ENCODE measurements at regions not wholly inside any gene's neighbourhood (a gene's known extent, or its start where the extent isn't known, plus 50 kb on each side); places are given as distances from the start of the nearest gene placed in this dataset.

- no TSS peak for BruUV-seq (replicated peaks)
- Histone ChIP-seq H3K27ac (ENCODE audit: low read length) (no peak overlapping the region), H3K4me1 (ENCODE audit: control insufficient read depth, insufficient read depth, low read length) (no peaks in the 10 kb centered on the region), H3K9me3 (ENCODE audit: control insufficient read depth, insufficient read depth, low read depth, low read length) (no peaks in the 10 kb centered on the region), H3K27me3 (ENCODE audit: control insufficient read depth, insufficient read depth, low read length) (no peaks in the 10 kb centered on the region), H3K4me3 (ENCODE audit: low read depth in 2 of 2, low read length in 2 of 2) (no peak overlapping the region), H3K36me3 (ENCODE audit: control insufficient read depth, insufficient read depth, low read length) (no peaks in the 10 kb centered on the region)
- in situ Hi-C loops (cut with HindIII; ENCODE audit: low pct_unique_long_range_greater_than_20kb, low sequenced_read_pairs) = no loop called here
- ATAC-seq (no peak), DNase-seq (ENCODE audit: low read depth, low spot score) (no peak)
- CTCF ChIA-PET = no interaction called here
- intact Hi-C loops (cut with micrococcal nuclease; ENCODE audit: unreplicated experiment) = no loop called here
- TF ChIP-seq REST (IDR thresholded peaks at IDR 0.05; ENCODE audit: insufficient read depth in 1 of 2, low read depth in 2 of 2, low read length in 1 of 2) (no peak), POLR2AphosphoS5 (IDR thresholded peaks at IDR 0.05; ENCODE audit: low read depth, low read length) (no peak), TCF7L2 (IDR thresholded peaks at IDR 0.05; ENCODE audit: low read depth, low read length) (no peak), SIN3A (IDR thresholded peaks at IDR 0.05; ENCODE audit: borderline replicate concordance, insufficient read depth, low read depth, low read length) (no peak)
- TF ChIP-seq, protein P1, sequence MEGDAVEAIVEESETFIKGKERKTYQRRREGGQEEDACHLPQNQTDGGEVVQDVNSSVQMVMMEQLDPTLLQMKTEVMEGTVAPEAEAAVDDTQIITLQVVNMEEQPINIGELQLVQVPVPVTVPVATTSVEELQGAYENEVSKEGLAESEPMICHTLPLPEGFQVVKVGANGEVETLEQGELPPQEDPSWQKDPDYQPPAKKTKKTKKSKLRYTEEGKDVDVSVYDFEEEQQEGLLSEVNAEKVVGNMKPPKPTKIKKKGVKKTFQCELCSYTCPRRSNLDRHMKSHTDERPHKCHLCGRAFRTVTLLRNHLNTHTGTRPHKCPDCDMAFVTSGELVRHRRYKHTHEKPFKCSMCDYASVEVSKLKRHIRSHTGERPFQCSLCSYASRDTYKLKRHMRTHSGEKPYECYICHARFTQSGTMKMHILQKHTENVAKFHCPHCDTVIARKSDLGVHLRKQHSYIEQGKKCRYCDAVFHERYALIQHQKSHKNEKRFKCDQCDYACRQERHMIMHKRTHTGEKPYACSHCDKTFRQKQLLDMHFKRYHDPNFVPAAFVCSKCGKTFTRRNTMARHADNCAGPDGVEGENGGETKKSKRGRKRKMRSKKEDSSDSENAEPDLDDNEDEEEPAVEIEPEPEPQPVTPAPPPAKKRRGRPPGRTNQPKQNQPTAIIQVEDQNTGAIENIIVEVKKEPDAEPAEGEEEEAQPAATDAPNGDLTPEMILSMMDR (IDR thresholded peaks at IDR 0.05) = no peak
- POLR2A ChIA-PET = no interaction called here
Observed at GRCh38 chr5:89850513-89850865, 559.1 kb downstream of the CETN3 start.

- Histone ChIP-seq H3K27me3 (ENCODE audit: control insufficient read depth, insufficient read depth, low read length) (no peaks in the 10 kb centered on the region), H3K4me3 (ENCODE audit: low read depth in 2 of 2, low read length in 2 of 2) (no peak overlapping the region), H3K27ac (ENCODE audit: low read length) (no peak overlapping the region), H3K9me3 (ENCODE audit: control insufficient read depth, insufficient read depth, low read depth, low read length) (no peaks in the 10 kb centered on the region), H3K36me3 (ENCODE audit: control insufficient read depth, insufficient read depth, low read length) (no peaks in the 10 kb centered on the region), H3K4me1 (ENCODE audit: control insufficient read depth, insufficient read depth, low read length) (no peaks in the 10 kb centered on the region)
- POLR2A ChIA-PET = no interaction called here
- ATAC-seq (no peak), DNase-seq (ENCODE audit: low read depth, low spot score) (no peak)
- in situ Hi-C loops (cut with HindIII; ENCODE audit: low pct_unique_long_range_greater_than_20kb, low sequenced_read_pairs) (no loop called here), intact Hi-C loops (cut with micrococcal nuclease; ENCODE audit: unreplicated experiment) (no loop called here)
- TF ChIP-seq SIN3A (IDR thresholded peaks at IDR 0.05; ENCODE audit: borderline replicate concordance, insufficient read depth, low read depth, low read length) (no peak), REST (IDR thresholded peaks at IDR 0.05; ENCODE audit: insufficient read depth in 1 of 2, low read depth in 2 of 2, low read length in 1 of 2) (no peak), TCF7L2 (IDR thresholded peaks at IDR 0.05; ENCODE audit: low read depth, low read length) (no peak), POLR2AphosphoS5 (IDR thresholded peaks at IDR 0.05; ENCODE audit: low read depth, low read length) (no peak)
- TF ChIP-seq, protein P1 (IDR thresholded peaks at IDR 0.05) = no peak
- CTCF ChIA-PET = no interaction called here
- BruUV-seq (replicated peaks) = no TSS peak
Observed at GRCh38 chr5:89849830-89850512, 559.6 kb downstream of the CETN3 start.
